ENCODE measurements at regions not wholly inside any gene's neighbourhood (a gene's known extent, or its start where the extent isn't known, plus 50 kb on each side); places are given as distances from the start of the nearest gene placed in this dataset.

- DNase-seq: no peak
Observed at GRCh38 chr17:34413443-34414119, 50.5 kb upstream of the CCL1 start.

- DNase-seq: no peak
Observed at GRCh38 chr17:34412965-34413441, 50.0 kb upstream of the CCL1 start.

All from AML-193 (cell line).